ENCODE measurements at regions not wholly inside any gene's neighbourhood (a gene's known extent, or its start where the extent isn't known, plus 50 kb on each side); places are given as distances from the start of the nearest gene placed in this dataset.

DNA sequence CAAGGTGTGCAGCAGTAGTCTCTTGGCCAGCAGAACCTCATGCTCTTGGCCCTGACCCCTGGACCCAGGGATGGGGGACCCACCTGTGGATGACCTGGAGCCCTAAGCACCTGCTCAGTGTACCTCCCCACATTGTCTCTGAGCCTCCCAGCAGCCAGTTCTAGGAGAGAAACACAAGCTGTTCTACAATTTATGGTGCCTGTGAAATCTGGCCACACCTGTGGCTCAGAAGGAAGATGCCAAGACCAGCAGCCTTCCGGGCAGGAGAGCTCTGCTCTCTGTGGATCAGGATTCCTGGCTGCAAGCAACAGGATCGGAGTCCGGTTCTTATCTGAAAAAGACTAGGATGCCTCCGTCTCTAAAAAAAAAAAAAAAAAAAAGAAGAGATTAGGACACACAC is 103.6 kb upstream of the ANO1 start:
- DNase-seq, result no peak

DNA sequence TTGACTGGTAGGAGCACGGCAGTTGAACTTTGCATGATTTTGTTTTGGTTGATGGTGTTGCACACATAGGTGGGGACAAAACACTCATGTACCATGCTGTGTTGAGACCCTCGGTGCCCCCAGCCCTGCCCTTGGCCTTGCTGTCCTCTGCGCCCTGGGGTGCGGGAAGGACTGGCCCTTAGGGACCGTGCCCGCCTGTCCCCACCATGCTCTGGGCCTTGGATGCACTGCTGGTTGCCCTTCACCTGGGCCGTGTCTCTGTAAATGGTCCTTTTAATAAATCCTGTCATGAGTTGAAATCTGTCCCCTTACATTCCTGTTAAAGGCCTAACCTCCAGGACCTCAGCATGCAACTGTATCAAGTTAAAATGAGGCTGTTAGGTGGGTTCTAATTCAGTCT is 102.3 kb upstream of the ANO1 start:
- no peak for DNase-seq

DNA sequence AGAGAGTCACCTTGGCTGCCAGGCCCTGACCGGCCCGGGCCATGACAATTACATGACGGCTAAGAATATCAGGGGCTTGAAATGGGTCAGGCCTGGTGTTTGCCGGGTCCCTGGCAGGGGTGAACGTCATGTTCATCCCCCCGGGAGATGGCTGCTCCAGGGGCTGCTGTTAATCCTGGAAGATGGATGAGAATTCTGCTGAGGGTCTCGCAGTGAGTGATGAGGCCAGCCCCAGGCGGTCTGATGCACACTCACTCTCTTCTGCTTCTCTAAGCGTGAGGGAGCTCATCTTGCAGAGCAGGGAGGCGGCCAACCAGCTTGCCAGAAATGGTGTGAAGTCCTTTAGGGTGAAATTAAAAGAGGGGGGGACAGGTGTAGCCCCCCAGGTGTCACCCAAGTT is 101.3 kb upstream of the ANO1 start:
- no peak for DNase-seq

DNA sequence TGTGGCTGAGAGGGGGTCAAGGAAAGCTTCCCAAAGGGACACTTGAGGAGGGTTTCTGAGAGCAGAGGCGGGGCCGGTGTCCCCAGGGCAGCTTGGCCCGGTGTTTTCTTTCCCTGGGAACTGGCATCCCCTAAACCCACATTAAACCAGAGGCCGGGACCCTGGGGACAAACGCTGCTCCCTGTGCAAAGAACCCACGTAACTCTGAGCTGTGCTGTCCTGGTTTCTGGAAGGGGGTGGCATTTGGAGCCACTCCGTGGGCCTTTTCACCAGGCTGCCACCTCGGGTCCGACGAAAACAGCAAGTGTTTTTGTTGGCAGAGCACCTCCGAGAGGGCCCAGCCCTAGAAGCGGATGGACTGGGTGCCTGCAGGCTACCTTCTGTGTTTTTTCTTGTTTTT is 100.2 kb upstream of the ANO1 start:
- no peak for DNase-seq

DNA sequence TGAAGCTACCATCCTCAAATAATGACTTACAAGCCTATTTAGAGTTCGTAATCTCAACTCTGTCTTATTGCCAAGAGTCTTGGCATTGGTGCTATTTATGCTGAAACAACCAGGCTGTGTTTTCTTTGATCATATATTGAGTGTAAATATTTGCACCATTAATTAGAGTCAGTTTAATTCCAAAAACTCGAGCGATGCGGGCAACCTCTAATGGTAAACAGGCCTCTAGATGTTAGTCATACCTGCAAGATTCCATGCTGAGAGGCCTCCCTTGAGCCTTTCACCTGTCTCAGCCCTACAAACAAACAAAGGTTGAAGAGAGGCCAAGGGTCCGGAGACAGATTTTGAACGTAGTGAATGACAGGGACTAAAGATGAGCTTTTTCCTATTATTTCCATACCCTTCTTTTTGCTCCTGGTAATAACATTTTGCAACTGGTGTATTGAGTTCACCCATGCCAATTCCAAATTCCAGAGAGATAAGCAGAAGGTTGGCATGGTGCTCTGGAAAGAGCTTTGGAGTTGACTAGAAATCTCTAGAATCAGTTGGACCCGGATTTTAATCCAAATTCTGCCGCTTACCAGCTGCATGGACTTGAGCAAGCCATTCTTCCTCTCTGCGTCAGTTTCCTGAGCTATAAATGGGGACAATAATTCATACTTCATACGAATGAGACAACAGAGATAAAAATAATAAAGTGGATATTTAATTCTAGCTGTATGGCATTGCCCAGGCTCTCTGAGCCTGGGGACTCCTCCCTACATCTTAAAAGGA is 99.1 kb upstream of the ANO1 start:
- no peak for DNase-seq

DNA sequence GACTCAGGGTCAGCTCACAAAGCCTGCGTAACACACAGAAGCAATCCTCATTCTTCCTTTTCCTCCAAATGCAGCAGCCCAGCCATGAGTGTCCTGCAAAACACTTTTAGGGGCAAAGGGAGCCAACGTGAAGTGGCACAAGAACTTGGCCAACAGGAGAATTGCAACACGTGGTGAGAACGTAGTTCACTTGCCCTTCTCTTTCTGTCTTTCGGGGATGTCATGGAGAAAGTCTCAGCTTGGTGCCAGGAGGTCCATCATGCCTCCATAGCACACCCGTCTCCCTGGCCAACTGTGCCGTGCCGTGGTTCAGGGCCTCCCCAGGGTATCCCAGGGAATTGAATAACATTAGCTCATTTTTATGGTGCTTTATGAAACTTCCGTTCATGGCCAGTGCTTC is 98.5 kb upstream of the ANO1 start:
- no peak for DNase-seq

DNA sequence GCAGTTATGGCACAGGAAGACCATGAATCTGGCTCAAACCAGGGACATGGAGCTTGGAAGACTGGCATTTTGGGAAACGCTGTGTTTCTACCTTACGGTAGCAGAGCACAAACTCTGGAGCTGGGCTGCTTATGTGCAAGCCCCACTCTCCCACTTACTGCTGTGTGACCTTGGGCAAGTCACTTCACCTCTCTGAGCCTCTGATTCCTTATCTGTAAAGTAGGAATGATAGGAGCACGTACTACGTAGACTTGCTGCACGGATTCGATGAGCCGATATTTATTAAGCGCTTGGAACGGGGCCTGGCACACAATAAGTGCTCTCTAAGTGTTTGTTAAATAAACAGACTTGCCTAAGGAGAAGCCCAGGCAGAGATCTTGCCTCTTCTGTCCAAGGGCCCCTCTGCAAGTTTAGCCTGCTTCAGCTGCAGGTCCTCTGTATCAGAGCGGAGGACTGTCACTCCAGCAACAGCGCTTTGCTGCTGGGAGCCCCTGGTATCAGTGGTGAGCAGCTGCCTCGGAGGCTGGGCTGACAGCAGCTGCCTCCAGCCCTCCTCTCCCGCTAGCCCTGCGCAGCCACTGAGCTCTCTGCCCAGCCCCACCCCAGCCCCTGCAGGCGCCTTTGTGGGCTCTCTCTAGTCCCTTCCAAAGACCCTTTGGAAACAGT is 96.9 kb upstream of the ANO1 start:
- no peak for DNase-seq

DNA sequence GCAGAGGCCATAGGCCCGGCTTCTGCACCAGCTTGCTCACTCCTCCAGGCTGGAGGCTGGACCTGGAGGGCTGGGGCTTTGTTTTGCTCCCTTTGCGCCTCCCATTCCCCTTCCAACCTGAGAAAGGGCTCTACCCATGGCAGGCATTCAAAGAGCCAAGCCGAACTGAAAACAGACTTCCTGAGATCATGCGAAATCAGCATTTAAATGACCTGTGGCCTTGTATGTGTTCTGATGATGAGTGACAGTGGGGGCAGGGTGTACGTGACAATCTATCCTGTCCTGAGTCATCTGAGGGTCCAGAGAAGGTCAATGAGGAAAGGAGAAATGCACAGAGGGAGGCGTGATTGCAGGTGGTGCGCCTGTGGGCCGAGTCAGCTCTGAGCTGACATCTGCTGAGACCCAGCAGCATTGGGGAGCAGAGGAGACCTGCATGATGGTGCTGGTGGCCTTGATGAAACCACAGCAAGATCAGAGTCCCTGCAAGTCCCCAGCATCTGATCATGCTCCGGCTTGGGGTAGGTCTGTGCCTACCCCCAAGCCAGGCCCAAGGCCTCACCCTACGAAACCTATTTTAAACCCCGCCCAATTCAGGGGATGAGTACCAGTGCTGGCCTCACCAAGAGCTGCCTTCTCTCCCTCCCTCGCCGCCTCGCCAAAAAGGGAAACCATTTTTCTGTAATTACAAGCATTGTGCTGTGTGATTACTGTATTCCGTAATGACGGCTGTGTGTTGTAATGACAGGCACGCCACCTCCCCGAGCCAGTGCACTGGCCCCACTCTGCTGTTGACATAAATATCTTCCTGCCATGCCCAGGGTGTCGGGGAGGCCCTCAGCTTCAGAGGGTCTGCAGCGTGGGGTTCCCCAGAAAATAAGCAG is 95.2 kb upstream of the ANO1 start:
- DNase-seq, result no peak

DNA sequence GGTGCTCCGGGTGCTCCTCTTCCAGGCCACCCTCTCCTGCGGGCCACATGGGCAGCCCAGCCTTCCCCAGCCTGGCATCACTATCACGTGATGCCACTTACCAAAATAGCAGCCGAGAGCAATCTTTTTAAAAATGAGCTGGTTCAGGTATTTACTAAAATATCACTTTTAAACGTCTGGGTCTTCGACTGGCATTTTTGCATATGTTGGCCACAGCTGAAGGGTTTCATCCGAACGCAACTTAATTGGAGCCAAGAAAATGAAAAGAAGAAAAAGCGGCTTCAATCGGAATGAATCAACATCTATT is 94.6 kb upstream of the ANO1 start:
- no peak for DNase-seq

DNA sequence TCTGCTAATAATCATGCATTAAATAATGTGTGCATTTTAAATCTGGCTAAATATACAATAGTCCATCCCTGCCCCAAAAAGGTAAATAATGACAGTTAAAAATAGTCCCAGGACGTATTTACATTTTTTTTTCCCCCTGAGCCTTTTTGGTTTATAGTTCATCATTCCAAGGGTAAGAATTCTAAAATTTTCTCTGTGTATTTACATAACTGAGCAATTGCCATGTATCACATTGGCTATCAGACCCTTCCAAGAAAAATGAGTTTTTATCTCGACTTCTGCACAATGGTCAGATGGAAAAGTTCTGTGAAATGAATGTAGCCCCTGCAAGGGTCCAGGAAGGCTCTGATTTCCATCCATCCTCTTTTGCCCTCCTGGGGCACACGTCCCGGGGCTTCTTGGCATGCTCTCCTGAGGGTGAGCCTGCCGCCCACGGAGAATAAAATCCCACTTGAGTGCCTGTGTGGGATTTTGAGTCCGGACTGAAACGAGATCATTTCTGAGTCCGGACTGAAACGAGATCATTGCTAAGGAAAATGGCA is 94.1 kb upstream of the ANO1 start:
- no peak for DNase-seq

DNA sequence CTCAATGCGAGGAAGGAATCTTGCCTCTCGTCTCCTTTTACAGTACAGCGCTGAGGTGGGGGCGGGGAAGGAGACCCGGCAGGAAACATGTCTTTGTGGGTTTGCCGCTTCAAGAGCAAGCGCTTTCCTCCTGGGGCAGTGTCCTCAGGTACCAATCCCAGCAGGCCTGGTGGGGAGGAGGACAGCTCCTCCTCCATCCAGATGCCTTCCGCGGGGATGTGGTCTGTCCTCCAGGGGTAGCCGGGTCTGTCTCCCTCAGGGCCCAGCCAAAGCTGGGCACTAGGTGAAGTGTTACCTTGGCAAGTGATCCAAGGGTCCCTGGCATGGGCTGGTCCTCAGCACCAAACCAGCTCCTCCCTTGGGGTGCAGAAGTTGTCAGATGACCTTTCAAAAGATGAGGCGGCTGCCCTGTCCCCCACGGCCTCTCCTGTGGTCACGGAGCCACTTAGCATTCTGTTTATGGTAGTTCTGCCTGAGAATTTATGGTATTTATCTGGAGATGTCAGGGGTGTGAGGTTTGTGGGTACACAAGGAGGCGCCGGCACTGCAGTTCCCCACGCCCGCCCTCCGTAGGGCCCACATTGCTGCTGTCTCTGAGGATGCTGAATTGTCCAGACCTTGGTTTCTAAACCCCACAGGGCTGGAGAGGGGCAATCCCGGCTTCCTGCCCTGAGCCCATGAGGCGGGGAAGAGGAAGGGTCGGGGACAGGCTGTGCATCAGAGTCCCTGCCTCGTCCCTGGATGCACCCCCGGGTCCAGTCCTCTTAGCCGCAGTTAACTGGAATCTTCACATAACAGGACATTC is 93.5 kb upstream of the ANO1 start:
- DNase-seq, result no peak

DNA sequence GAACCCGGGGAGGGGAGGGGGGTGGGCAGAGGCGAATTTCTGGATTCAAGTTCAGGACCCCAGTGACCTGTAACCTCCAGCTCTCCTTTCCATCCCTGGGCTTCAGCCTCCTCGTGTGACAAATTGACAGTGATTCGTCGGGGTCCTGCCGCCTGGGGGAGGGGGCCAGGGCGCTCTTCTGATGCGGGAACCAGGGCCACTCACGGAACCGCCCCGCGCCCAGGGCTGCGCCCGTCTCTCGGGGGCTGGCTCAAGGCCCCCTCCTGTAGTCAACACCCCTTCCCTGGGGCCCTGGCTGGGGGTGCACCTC is 92.8 kb upstream of the ANO1 start:
- DNase-seq, result no peak

DNA sequence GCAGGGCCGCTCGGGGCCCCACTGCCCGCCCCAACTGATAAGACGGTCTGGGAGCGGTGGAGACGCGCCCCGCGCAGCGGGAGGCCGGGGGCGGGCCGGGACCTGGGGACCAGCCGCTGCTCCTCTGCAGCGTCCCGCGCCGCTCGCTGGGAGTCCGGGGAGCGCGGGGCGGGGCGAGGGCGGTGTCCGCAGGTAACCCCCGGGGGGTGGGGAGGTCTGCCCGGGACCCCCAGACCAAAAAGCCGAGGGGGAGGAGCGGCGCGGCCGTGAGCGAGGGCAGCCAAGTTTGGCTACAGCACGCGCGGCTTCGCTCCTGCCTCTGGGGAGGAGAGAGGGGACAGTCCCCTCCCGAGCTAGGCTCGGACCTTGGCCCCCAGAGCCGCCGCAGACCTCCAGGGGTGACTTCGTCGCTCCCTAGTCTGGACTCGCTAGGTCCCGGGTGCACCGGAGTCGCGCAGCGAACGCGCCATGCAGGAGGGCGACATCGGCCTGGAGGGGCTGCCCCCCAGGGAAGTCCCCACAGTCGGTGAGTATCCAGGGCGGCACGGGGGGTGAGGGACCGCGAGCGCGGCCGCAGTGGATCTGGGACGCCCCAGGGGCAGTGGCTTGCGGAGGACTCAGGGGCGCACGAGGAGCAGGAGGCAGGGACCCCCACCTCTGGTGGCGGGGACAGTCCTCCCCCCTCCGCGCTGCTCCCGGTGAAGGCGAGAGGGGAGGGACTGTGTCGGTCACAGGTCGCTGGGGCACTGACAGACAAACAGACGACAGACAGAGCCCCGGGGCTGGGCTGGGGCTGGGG is 92.3 kb upstream of the ANO1 start:
- DNase-seq, result no peak

DNA sequence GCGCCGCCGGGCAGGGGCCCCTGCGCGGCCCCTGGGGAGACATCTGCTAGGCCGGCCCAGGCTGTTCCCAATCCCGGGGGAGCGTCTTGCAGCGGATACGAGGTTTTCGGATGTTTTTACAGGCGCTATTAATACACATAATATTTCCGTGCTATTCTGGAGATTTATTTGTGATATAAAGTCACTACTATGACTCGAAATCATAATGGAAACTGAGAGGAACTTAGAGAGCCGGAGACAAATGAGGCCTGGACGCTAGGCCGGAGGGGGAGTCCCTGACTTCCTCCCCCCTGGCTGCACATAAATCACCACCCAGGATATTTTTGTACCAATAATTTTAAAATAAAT is 91.7 kb upstream of the ANO1 start:
- DNase-seq, result no peak

DNA sequence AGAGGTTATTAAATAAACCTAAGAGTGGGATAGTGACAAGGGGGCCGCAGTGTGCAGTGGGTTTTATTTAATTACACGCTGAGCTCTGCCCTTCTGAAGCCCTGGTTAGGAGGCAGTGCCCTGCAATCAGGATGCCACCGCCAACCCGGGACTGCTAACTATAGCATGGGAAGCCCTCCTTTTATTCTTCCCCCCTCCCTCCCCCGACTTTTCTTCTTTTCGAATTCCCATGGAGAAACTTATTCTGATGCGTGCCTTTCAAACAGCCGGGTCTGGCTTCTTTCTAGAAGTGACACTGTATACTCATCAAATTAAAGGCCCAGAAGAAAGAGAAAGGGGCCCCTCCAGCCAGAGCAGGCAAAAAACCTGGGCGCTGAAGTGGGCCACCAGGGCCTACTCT is 91.3 kb upstream of the ANO1 start:
- DNase-seq, result no peak

DNA sequence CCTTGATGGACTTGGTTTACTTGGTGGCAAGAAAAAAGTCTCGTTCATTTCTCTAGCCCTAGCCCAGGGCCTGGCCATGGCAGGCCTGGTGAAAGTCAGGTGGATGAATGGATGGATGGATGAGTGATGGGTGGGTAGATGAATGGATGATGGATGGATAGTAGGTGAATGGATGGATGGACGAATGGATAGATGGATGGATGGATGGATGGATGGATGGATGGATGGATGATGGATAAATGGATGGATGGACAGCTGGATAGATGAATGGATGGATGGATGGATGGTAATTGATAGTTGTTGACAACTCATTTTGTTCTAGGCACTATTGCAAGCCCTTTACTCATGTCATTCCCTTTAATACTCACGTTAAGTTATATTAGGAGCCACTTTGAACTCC is 86.1 kb upstream of the ANO1 start:
- no peak for DNase-seq

DNA sequence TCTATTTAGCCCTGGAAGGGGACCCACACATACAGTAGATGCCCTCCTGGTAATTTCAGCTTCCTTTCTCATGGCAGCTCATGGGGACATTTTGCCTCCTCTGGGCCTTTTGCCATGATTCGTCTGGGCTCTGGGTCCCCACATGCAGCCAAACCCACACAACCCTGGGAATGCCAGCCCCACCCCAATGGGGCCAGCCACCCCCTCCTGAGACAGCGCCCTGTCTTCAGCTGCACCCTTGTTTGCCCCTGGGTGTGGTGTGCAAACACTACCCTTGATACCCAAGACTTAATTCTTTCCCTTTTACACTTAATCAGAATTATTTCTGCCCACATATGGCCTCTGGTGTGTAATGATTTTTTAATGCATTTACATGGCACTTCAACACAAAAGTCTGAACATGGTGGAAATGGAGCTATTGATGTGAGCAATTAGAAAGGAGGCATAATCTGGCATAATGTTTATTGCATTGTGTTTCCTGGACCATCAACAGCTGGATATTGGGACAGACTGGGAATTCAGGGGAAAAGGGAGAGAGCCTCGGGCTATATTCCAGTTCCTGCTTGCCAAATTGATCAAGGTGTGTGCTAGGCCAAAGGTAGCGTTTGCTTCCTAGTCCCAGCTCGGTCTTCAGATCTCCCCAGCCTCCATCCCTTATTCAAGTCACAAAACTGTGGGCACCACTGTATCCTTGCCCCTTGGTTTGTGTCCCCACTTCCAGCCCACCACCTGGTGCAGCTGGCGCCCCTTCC is 85.0 kb upstream of the ANO1 start:
- DNase-seq, result no peak

DNA sequence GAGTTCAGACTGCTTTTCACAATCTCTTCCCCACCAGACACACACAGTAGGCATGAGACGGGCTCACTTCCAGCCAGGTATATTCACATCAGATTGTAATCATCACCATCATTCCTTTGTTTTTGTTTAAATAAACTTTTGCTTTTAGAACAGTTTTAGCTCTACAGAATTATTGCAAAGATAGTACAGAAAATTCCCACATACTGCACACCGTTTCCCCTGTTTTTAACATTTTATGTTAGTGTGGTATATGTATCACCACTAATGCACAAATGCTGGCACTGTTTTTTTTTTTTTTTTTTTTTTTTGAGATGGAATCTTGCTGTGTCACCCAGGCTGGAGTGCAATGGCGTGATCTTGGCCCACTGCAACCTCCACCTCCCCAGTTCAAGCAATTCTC is 83.3 kb upstream of the ANO1 start:
- DNase-seq, result no peak

DNA sequence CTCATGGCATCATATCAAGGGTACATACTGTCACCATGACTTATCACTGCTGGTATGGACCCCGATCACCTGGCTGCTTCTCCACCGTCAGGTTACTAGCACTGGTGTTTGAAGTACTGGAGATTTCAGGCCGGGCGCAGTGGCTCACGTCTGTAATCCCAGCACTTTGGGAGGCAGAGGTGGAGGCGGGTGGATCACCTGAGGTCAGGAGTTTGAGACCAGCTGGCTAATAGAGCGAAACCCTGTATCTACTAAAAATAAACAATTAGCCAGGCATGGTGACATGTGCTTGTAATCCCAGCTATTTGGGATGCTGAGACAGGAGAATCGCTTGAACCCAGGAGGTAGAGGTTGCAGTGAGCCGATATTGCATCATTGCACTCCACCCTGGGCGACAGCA is 82.4 kb upstream of the ANO1 start:
- no peak for DNase-seq

DNA sequence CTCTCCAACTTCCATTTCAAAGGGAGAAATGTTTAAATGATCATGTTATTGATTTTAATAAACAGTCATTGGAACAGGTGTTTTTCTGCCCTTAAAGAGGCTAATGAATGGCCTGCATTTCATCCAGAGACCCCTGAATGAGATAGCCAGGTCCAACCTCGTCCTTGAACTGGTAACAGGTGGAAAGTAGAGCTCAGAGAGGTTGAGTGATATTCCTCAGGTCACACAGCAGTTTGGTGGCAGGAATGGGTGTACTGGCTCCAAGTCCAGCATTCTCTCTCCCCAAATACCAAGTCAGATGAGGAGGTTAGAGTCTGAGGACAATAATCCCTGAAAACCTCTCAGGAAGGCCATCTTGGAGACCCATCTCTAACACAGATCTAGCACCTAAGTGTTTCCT is 81.7 kb upstream of the ANO1 start:
- DNase-seq, result no peak

DNA sequence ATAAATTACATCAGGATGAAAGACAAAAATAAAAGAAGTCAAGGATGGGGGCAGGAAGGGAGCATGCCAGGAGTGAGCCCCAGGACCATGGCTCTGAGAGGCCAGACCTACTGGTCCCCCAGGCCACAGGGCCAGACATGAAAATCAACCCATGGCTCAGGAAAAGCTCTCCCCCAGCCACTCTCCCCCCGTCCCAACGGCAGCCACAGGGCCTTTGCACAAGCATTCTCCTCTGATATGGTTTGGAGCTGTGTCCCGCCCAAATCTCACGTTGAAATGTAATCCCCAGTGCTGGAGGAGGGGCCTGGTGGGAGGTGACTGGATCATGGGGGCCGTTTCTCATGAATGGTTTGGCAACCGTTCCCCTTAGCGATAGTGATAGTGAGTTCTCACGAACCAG is 80.8 kb upstream of the ANO1 start:
- DNase-seq, result no peak

Measured in skin of body (tissue), 1 donor.